Embryonic facial prominence (tissue), 1 donor: ENCODE measurements at regions not wholly inside any gene's neighbourhood (a gene's known extent, or its start where the extent isn't known, plus 50 kb on each side); places are given as distances from the start of the nearest gene placed in this dataset.

ENCODE experiments used
- DNase-seq: peaks from one replicate; pipeline ENCODE4 v3.0.0-alpha.2; 2016; ENCODE audit errors: extremely low spot score

DNA sequence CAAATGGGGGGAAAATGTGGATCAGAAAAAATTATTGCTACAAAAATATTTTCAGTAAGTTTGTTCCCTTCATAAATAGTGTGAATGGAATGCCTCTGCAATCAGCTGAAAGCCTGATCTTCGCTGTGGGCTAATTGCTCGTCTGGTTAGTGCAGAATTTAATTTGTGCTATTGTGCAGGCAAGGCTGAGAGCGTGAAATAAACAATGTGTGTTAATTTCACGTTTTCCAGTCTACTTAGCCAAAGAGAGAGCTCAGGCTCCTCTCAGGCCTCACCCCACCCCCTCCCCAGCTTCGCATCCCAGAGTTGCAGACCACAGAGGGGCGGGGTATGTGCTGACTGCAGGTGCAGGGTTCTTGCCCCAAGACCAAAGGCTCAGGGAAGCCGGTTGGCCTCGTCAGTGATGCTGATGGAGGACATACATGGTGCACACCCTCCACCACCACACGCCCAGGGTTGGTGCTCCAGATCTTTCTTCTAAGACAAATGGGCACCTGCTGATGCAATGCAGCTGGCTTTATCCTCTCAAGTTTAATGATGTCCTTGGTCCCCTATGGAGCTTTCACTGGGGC is 302.6 kb upstream of the SLC14A2 start:
- DNase-seq, result no peak

DNA sequence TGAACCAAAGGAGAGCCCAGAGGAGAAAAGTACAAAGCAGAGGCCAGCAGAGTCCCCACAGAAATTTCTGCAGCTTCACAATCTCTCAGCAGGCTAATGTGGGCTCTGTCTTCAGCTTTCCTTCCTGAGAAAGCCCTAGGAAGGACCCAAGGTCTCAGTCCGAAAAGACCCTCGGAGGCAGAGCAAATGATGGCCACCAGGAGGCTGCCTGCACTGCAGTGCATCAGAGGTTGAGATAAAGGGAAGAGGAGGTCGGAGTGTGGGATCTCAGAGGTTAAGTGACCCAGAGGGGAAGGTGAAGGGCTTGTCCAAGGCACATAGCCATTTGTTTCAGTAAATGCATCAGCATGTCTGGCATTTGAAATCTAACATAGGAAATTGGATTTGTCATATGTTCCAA is 299.1 kb upstream of the SLC14A2 start:
- no peak for DNase-seq

DNA sequence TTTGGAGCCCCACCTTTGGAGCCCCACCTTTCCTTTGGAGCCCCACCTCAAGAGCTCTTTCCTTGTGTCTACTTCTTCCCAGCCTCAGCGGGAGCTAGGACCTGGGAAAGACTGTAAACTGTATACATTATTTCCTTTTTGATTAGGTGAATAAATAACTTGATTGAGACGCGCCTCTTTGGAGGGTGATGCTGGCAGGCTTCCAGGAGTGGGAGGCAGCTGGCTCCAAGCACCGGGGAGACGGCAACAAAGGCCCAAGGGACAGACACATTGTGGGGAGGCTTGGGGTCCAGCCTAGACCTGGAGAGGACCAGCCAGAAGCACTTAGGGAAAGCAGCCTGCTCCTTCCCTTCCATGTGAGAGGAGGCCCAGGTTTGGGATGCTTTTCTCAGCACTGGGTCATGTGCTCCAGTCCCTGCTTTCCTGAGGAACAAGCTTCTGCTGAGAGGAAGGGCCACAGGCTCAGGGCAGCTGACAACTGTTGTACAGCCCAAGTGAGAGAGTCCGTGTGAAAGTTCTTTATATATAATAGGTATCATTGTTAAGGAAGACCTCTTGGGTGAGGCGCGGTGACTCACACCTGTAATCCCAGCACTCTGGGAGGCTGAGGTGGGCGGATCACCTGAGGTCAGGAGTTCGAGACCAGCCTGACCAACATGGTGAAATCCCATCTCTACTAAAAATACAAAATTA is 297.2 kb upstream of the SLC14A2 start:
- DNase-seq, result no peak

DNA sequence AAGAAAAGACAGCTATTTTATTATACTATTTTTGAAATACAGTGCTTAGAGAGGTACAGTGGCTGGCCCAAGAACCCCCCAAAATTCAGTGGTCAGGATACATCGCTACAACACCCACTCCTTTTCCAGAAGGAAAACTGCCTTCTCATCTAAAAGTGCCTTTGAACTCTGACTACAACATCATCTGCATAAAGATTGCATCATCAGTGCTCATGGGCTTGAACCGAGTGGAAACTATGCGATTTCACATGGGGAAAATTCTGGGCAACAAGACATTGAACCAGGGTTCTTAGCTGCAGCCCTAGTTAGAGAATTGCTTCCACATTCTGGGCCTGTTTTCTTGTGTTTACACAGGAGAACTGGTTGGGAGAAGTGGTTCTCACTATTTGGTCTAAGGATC is 294.6 kb upstream of the SLC14A2 start:
- no peak for DNase-seq

GRCh38 chr18:45321520-45321919 is 293.8 kb upstream of the SLC14A2 start:
- DNase-seq, result no peak

GRCh38 chr18:45322343-45322742 is 292.9 kb upstream of the SLC14A2 start:
- no peak for DNase-seq

DNA sequence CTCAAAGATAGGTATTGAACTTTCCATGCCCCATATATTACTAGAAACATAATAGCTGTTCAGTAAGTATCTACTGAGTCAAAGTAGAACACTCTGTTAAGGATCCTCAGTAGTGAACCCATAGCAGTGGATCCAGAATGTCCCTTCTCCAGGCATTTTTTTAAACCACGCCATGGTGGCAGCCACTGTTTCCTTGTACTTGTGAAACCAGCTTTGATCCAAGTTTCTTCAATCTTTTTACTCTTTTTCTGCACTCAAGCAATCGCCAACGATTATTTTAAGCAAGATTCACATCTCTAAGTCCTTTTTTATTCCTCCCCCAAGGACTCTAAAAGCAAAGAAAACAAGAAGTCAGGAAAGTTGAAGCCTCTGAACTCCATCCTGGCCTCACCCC is 291.2 kb upstream of the SLC14A2 start:
- no peak for DNase-seq

GRCh38 chr18:45324495-45325113 is 290.7 kb upstream of the SLC14A2 start:
- DNase-seq, result no peak

- no peak for DNase-seq
Measured at GRCh38 chr18:45325778-45326177, 289.5 kb upstream of the SLC14A2 start.

GRCh38 chr18:45326505-45326904 is 288.8 kb upstream of the SLC14A2 start:
- DNase-seq, result no peak

DNA sequence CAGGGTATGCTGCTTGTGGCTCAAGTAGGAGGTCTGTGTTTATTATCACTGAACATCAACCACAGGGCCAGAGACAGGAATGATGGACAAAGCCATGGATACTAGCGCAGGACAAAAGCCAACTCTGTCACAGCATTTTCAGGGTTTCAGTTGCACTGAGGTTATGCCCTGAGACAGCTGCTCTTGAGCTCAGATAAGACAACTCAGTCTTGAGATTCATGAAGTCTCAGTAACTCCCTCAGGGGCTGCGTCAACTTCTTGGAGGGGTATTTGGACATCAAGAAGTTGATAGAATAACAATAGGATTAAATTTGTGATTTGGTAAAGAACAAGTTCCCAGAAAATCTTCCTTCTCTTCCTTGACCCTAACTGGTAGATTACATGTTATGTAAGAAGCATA is 287.0 kb upstream of the SLC14A2 start:
- no peak for DNase-seq

- DNase-seq, result peak; percentile 67
Measured at GRCh38 chr18:45328811-45329210, 286.5 kb upstream of the SLC14A2 start.

DNA sequence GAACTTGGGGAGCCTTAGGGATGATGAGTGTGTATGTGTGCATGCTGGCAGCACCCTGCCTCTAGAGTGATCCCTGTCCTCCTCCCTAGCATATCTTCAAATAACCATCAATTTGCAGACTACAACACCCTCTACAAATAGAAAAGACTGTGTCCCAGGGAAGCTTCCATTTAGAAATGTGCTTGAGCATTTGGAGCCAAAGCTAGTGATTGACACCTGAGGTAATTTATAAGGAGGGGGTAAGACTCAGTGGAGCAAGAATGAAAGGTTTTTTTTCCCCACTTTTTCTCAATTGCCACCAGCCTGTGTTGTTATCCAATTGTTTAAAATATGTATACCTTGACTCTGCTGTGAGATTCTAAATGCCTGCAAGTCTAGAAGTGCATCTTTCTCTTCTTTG is 286.0 kb upstream of the SLC14A2 start:
- DNase-seq, result no peak

- no peak for DNase-seq
Measured at GRCh38 chr18:45330170-45330594, 285.1 kb upstream of the SLC14A2 start.

GRCh38 chr18:45332871-45333270 is 282.4 kb upstream of the SLC14A2 start:
- no peak for DNase-seq

DNA sequence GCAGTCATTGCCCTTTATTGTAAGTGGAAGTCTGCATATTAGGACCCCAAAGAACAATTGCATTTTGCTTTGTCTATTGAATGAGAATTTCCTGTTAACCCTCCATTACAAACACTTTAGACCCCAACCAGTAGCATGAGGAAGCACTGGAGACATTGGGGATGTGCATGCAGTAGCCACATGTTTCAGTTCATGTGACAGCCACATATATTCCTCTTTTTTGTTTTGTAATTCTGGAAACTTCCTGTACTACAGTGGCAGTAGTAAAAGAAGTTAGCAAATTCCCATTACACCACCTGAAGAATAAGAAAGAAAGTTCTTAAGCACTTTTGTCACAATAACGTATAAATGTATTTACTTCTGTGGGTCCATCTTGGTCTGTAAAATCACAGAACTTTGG is 281.1 kb upstream of the SLC14A2 start:
- no peak for DNase-seq

DNA sequence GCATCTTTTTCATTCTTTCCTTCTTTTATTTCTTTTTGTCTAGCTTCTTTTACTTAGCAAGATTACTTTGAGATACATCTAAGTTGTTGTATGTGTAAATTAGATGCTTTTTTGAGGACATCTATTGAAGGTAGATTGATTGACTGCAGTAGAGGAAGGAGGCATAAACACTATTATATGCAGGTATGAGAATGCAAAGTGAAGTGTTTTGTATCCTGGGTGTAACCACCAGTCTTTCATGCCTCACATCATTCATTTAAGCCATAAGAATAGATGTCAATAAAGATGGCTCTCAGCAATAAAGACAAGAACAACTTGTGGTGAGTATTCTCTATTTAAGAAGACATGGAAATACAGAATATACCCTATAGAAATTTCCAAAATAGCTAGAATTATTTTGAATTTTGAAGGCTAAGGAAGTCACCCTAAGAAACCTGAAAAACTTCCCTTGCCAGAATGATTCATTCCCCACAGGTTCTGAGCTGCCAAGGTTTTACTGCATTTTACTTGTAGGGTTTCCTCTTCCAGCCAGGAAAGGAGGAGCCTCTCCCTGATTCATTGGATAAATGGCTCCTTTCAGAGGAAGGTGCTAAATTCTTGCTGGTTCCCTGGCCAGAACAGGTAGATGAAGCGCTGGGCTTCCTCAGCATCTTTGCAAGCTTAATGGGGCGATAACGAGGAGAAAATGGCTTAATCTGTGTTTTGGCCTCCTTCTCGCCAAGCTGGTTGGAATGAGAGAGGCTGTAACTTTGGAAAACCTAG is 279.8 kb upstream of the SLC14A2 start:
- DNase-seq, result no peak

DNA sequence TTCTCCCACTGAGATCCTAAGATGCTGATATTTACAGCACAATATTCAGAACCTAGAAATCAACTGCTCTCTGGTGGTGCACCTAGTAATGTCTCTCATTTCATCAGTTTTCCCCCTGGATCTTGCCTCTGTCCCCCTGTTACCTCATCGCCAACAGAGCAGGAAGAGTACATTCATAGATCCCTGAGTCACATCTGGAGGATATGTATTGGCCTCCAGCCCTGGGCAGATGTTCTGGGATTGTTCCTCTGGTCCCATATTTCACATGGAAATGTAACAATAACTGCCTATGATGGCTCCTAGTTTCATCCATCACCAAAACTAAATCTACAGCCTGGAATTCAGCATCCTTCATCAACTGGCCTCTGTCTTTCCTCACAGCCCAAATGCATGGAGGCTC is 278.8 kb upstream of the SLC14A2 start:
- DNase-seq, result no peak

DNA sequence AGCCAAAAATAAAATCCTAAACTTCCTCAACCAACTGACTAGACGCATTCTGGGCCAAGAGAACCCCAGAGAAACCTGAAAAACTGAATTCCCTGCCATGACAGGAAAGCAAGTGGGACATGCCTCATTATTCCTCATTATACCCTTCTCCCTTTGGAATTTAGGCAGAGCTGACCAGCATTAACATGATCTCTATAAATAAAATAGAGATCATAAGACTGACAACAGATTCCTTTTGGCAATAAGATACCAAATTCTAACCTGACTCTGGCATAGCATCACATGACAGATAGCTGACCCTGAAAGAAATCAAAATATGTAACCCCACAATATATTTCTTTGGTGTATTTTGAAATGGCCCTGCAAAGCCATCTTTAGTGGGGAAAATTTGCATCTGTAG is 277.8 kb upstream of the SLC14A2 start:
- no peak for DNase-seq

DNA sequence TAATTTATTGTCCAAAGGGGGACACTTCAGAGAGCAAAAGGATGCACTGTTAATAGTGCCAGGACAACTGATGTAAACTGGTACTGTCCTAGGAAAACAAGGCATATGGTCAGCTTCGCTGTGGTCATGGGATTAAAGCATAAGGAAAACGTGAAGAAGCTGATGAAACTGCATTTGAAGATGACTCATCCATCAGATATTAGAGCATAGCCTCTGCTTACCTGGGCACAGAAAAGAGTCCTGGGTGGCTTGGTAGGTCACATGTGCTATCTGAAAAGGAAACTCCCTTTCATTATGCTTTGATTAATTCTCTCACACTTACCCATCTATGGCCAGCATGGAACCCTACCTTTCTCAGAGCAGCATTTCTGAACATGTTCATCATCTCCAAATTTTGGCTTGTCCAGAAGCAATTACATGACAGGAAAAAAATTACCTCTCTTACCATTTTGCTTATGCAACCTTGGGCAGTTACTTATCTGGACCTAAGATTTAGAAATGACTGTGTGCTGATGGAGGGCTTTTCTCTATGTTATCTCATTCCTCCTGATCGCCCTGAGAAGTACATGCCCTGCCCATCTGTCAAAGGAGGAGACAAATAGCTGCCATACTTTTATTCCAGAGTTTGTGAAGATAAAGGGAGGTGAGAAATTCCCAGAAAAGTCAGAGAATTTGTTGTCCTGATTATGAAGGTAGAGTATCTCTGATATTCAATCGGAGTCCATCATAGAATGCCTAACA is 275.3 kb upstream of the SLC14A2 start:
- no peak for DNase-seq

DNA sequence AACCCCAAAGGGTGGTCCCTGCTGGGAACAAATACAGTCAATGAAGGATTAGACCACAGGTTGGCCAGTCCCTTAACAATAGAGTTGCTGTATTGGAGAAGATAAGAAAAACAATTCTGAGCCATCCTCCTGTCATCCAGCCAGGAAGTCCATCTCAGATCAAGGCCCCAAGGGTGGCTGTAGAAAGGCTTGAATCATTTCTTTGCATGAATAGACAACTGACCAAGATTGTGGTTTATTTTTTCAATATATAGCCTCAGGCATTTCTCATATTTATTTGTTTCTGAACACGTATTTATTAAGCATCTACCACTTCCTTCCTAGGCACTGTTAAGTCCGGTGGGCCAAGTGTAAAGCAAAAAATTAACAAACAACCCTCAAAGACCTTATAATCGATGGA is 274.4 kb upstream of the SLC14A2 start:
- no peak for DNase-seq

DNA sequence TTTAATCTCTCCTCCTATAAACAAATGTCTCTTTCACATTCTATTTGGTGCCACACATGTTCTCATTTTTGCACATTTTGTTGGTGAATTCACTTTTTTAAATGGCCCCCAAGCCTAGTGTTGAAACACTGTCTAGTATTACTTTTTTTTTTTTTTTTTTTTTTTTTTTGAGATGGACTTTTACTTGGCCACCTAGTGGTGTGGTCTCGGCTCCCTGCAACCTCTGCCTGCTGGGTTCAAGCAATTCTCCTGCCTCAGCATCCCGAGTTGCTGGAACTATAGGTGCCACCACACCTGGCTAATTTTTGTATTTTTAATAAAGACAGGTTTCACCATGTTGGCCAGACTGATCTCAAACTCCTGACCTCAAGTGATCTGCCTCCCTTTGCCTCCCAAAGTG is 273.8 kb upstream of the SLC14A2 start:
- no peak for DNase-seq
